Activated T-cell treated with anti-CD3 and anti-CD28 coated beads for 48 hours (primary cell): ENCODE measurements at regions not wholly inside any gene's neighbourhood (a gene's known extent, or its start where the extent isn't known, plus 50 kb on each side); places are given as distances from the start of the nearest gene placed in this dataset.
"Not testable (repeated sequence)": the region's sequence is repeated elsewhere in the genome, so short reads cannot be mapped to it uniquely, and the experiment has no call there.

Experiments used
- DNase-seq: peaks from one replicate; pipeline ENCODE4 v3.0.0-alpha.2; 2020; ENCODE audit warnings: low read depth

- DNase-seq: no peak
These were observed 160.9 kb upstream of the FOXF1 start for GRCh38 chr16:86349338-86349900.

- no peak for DNase-seq
These were observed 160.0 kb upstream of the FOXF1 start for GRCh38 chr16:86350289-86350688.

GRCh38 chr16:86351041-86351784 lies 159.1 kb upstream of the FOXF1 start:
- no peak for DNase-seq

GRCh38 chr16:86351785-86352139 lies 158.6 kb upstream of the FOXF1 start:
- not testable (repeated sequence) for DNase-seq

GRCh38 chr16:86353148-86353547 lies 157.2 kb upstream of the FOXF1 start:
- DNase-seq: no peak

GRCh38 chr16:86353948-86354347 lies 156.4 kb upstream of the FOXF1 start:
- DNase-seq: no peak

- DNase-seq: no peak
These were observed 155.4 kb upstream of the FOXF1 start for GRCh38 chr16:86354641-86355513.

- no peak for DNase-seq
These were observed 154.8 kb upstream of the FOXF1 start for GRCh38 chr16:86355531-86355930.

- no peak for DNase-seq
These were observed 154.4 kb upstream of the FOXF1 start for GRCh38 chr16:86355951-86356350.

- no peak for DNase-seq
These were observed 153.5 kb upstream of the FOXF1 start for GRCh38 chr16:86356804-86357203.

GRCh38 chr16:86357303-86357702 lies 153.0 kb upstream of the FOXF1 start:
- no peak for DNase-seq

- DNase-seq: no peak
These were observed 152.4 kb upstream of the FOXF1 start for GRCh38 chr16:86357950-86358349.

GRCh38 chr16:86359571-86359970 lies 150.8 kb upstream of the FOXF1 start:
- no peak for DNase-seq

- DNase-seq: no peak
These were observed 148.0 kb upstream of the FOXF1 start for GRCh38 chr16:86362155-86362849.

GRCh38 chr16:86363057-86363490 lies 147.3 kb upstream of the FOXF1 start:
- no peak for DNase-seq

GRCh38 chr16:86363836-86364618 lies 146.3 kb upstream of the FOXF1 start:
- DNase-seq: no peak

GRCh38 chr16:86364653-86365380 lies 145.5 kb upstream of the FOXF1 start:
- DNase-seq: no peak

- no peak for DNase-seq
These were observed 144.6 kb upstream of the FOXF1 start for GRCh38 chr16:86365513-86366273.

GRCh38 chr16:86366481-86366880 lies 143.8 kb upstream of the FOXF1 start:
- no peak for DNase-seq
